Heart left ventricle (tissue), 13 donors: ENCODE measurements at regions not wholly inside any gene's neighbourhood (a gene's known extent, or its start where the extent isn't known, plus 50 kb on each side); places are given as distances from the start of the nearest gene placed in this dataset.

ENCODE experiments used
- POLR2A ChIP-seq, 2 donors: fragments of 450-650 bp; IDR thresholded peaks; one replicate each; pipeline ENCODE4 v1.6.1; 2017; ENCODE audit warnings: antibody characterized with exemption in 2 of 2, mild to moderate bottlenecking in 2 of 2, moderate library complexity in 2 of 2
- TF ChIP-seq, protein P1 (sequence below), 12 donors: fragments of 200-600 bp; sonication (generic) in 4 of 12; IDR thresholded peaks; one replicate each; pipeline versions ENCODE4 v1.5.0 to v1.8.0; 2018 to 2022; ENCODE audit warnings: antibody characterized with exemption in 12 of 12, mild to moderate bottlenecking in 5 of 12
- donor health status: ischemic (EF 13 %, LVEDD 7.1; RV severe dilation, severe dysfunction).
- donor health status: DM: no; HTN: yes; CAD: no.
- donor health status: DM: no; HTN: no; CAD: no.
- donor health status: ischemic (EF 25% LVEDD 6.9; RV normal size, moderate dysfunction).
- donor health status: ischemic (EF 25% LVEDD 5.7; RV mildly dilated, moderate dysfunction).
- donor health status: ischemic (EF 35%, LVEDD 5.7; RV mildly dilated, moderate dysfunction).
- donor health status: nonischemic (EF 11% LVEDD 7.7; RV severe dilation, severe dysfunction).
- donor health status: DM: yes; HTN: yes; CAD: no.
- donor health status: PGD.
- donor health status: ischemic (EF 29% LVEDD 5.4; RV normal size, mild dysfunction).
- donor health status: nonischemic (EF 23%, LVEDD 6.1; RV moderate dilation, normal function).

DNA sequence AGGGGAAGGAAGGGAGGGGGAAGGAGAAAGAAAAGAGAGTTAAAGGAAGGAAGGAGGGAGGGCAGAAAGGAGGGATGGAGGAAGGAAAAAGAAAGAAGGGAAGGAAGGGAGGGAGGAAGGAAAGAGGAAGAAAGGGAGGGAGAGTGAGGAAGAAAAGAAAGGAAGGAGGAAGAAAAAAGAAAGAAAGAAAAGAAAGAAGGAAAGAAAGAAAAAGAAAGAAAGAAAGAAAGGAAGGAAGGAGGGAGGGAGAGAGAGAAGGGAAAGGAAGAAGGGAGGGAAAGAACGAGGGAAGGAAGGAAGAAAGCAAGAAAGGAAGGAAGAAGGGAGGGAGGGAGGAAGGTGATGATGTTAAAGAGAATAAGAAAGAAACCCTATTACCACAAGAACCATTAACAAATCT is 150.6 kb downstream of the MXRA5 start:
- TF ChIP-seq, protein P1, sequence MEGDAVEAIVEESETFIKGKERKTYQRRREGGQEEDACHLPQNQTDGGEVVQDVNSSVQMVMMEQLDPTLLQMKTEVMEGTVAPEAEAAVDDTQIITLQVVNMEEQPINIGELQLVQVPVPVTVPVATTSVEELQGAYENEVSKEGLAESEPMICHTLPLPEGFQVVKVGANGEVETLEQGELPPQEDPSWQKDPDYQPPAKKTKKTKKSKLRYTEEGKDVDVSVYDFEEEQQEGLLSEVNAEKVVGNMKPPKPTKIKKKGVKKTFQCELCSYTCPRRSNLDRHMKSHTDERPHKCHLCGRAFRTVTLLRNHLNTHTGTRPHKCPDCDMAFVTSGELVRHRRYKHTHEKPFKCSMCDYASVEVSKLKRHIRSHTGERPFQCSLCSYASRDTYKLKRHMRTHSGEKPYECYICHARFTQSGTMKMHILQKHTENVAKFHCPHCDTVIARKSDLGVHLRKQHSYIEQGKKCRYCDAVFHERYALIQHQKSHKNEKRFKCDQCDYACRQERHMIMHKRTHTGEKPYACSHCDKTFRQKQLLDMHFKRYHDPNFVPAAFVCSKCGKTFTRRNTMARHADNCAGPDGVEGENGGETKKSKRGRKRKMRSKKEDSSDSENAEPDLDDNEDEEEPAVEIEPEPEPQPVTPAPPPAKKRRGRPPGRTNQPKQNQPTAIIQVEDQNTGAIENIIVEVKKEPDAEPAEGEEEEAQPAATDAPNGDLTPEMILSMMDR (IDR thresholded peaks at IDR 0.05), result no peak
- no peak for TF ChIP-seq POLR2A (IDR thresholded peaks at IDR 0.05)
